ENCODE measurements at regions not wholly inside any gene's neighbourhood (a gene's known extent, or its start where the extent isn't known, plus 50 kb on each side); places are given as distances from the start of the nearest gene placed in this dataset.

DNA sequence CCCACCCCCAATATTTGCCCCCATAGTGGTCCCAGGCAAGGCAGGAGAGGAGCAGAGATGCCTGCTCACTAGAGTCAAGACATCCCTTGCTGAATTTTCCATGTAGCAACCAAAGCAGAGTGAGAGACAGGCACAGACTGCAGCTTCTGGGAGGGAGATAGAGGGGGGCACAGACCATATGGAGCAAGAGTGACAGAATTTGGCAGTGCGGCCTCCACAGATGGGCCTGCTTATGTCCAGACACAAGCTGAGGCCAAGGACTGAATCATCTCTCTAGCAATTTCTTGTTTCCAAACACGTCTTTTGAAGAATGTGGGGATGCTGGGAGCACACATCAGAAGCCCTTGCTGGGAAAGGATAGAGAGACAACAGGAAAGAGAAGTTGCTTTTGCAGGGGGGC, 53.0 kb upstream of the ALDH1B1 start:
- TF ChIP-seq, protein P1, sequence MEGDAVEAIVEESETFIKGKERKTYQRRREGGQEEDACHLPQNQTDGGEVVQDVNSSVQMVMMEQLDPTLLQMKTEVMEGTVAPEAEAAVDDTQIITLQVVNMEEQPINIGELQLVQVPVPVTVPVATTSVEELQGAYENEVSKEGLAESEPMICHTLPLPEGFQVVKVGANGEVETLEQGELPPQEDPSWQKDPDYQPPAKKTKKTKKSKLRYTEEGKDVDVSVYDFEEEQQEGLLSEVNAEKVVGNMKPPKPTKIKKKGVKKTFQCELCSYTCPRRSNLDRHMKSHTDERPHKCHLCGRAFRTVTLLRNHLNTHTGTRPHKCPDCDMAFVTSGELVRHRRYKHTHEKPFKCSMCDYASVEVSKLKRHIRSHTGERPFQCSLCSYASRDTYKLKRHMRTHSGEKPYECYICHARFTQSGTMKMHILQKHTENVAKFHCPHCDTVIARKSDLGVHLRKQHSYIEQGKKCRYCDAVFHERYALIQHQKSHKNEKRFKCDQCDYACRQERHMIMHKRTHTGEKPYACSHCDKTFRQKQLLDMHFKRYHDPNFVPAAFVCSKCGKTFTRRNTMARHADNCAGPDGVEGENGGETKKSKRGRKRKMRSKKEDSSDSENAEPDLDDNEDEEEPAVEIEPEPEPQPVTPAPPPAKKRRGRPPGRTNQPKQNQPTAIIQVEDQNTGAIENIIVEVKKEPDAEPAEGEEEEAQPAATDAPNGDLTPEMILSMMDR (conservative IDR thresholded peaks at IDR 0.05 in 1 of 2, IDR thresholded peaks at IDR 0.05 in 1 of 2; ENCODE audit: low read depth in 1 of 2, low read length in 2 of 2) = no peak
- no peak for TF ChIP-seq EZH2 (IDR thresholded peaks at IDR 0.05; ENCODE audit: low read length, missing control alignments)
